ENCODE measurements at regions not wholly inside any gene's neighbourhood (a gene's known extent, or its start where the extent isn't known, plus 50 kb on each side); places are given as distances from the start of the nearest gene placed in this dataset.

- DNase-seq: no peak
- WGBS (ENCODE audit: low lambda C conversion rate): 3% methylated on average over 9 of the region's 9 CpGs
- Histone ChIP-seq H3K9me3 (no peaks in the 10 kb centered on the region), H3K27ac (ENCODE audit: low read depth in 2 of 2, low read length in 1 of 2) (no peak overlapping the region), H3K9me2 (no peaks in the 10 kb centered on the region), H2AFZ (ENCODE audit: low read depth) (no peak overlapping the region), H3K9ac (no peak overlapping the region), H4K20me1 (ENCODE audit: insufficient read depth) (no peaks in the 10 kb centered on the region), H3K79me2 (ENCODE audit: insufficient read depth) (no peaks in the 10 kb centered on the region), H3K4me1 (ENCODE audit: control insufficient read depth in 1 of 2, insufficient read depth in 2 of 2, low read depth in 1 of 2, low read length in 1 of 2) (no peaks in the 10 kb centered on the region), H3K27me3 (ENCODE audit: insufficient read depth) (no peaks in the 10 kb centered on the region), H3K4me3 (ENCODE audit: low read depth in 2 of 2, low read length in 1 of 2) (no peak overlapping the region), H3K4me2 (no peak overlapping the region), H3K36me3 (replicated peaks in 1 of 2; ENCODE audit: control insufficient read depth in 1 of 2, insufficient read depth in 2 of 2, low read length in 1 of 2) (no peaks in the 10 kb centered on the region), H3F3A (replicated peaks; ENCODE audit: insufficient read depth) (no peaks in the 10 kb centered on the region)
- ChIA-PET CTCF (no interaction called here), POLR2A (no interaction called here)
- TF ChIP-seq ZBTB33 (IDR thresholded peaks at IDR 0.05; ENCODE audit: borderline replicate concordance, low read depth): no peak
- no peak for TF ChIP-seq FOSL2 (IDR thresholded peaks at IDR 0.05; ENCODE audit: borderline replicate concordance, low read depth)
- no peak for TF ChIP-seq ELF1 (IDR thresholded peaks at IDR 0.05)
Observed at GRCh38 chr5:45793638-45794532, 97.7 kb upstream of the HCN1 start.

- no peaks in the 10 kb centered on the region for H3K4me1 ChIP-seq (ENCODE audit: control insufficient read depth in 1 of 2, insufficient read depth in 2 of 2, low read depth in 1 of 2, low read length in 1 of 2)
- ChIA-PET POLR2A (no interaction called here), CTCF (no interaction called here)
- no peaks in the 10 kb centered on the region for H3F3A ChIP-seq (replicated peaks; ENCODE audit: insufficient read depth)
- no peaks in the 10 kb centered on the region for H3K27me3 ChIP-seq (ENCODE audit: insufficient read depth)
- H3K9me2 ChIP-seq: no peaks in the 10 kb centered on the region
- H3K4me2 ChIP-seq: no peak overlapping the region
- H3K27ac ChIP-seq (ENCODE audit: low read depth in 2 of 2, low read length in 1 of 2): no peak overlapping the region
- no peaks in the 10 kb centered on the region for H3K9me3 ChIP-seq
- TF ChIP-seq, protein P1, sequence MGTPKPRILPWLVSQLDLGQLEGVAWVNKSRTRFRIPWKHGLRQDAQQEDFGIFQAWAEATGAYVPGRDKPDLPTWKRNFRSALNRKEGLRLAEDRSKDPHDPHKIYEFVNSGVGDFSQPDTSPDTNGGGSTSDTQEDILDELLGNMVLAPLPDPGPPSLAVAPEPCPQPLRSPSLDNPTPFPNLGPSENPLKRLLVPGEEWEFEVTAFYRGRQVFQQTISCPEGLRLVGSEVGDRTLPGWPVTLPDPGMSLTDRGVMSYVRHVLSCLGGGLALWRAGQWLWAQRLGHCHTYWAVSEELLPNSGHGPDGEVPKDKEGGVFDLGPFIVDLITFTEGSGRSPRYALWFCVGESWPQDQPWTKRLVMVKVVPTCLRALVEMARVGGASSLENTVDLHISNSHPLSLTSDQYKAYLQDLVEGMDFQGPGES (IDR thresholded peaks at IDR 0.05; ENCODE audit: low read depth, low read length): no peak
- TF ChIP-seq NRF1 (IDR thresholded peaks at IDR 0.05; ENCODE audit: low read depth, low read length): no peak
- 2% methylated on average over 3 of the region's 3 CpGs for WGBS (ENCODE audit: low lambda C conversion rate)
- no peak for DNase-seq
- no peak overlapping the region for H3K9ac ChIP-seq
- H4K20me1 ChIP-seq (ENCODE audit: insufficient read depth): no peaks in the 10 kb centered on the region
- no peak overlapping the region for H3K4me3 ChIP-seq (ENCODE audit: low read depth in 2 of 2, low read length in 1 of 2)
- no peaks in the 10 kb centered on the region for H3K79me2 ChIP-seq (ENCODE audit: insufficient read depth)
- no peak overlapping the region for H2AFZ ChIP-seq (ENCODE audit: low read depth)
- no peaks in the 10 kb centered on the region for H3K36me3 ChIP-seq (replicated peaks in 1 of 2; ENCODE audit: control insufficient read depth in 1 of 2, insufficient read depth in 2 of 2, low read length in 1 of 2)
Observed at GRCh38 chr5:45779874-45780671, 83.9 kb upstream of the HCN1 start.
